HAP-1 (cell line): ENCODE measurements at regions not wholly inside any gene's neighbourhood (a gene's known extent, or its start where the extent isn't known, plus 50 kb on each side); places are given as distances from the start of the nearest gene placed in this dataset.

Experiments used
- DNase-seq, 2 experiments: peaks; one replicate each; pipeline ENCODE4 v3.0.0-alpha.2; 2016 to 2020; ENCODE audit warnings: low spot score in 2 of 2
- H3K27me3 ChIP-seq: fragments of 250-450 bp; sonication (Bioruptor Pico); 2 replicates; pipeline ENCODE4 v1.5.1; 2020; ENCODE audit warnings: low read depth, mild to moderate bottlenecking, moderate library complexity
- H3K36me3 ChIP-seq: fragments of 250-450 bp; sonication (Bioruptor Pico); replicated peaks from 2 replicates; pipeline ENCODE4 v1.5.1; 2020; ENCODE audit warnings: mild to moderate bottlenecking
- H3K4me1 ChIP-seq: fragments of 250-450 bp; sonication (Bioruptor Pico); 2 replicates; pipeline ENCODE4 v1.5.1; 2020; ENCODE audit warnings: mild to moderate bottlenecking
- H3K4me3 ChIP-seq: fragments of 250-450 bp; sonication (Bioruptor Pico); 2 replicates; pipeline ENCODE4 v1.5.1; 2020; ENCODE audit warnings: mild to moderate bottlenecking, moderate library complexity
- H3K9me3 ChIP-seq: fragments of 250-450 bp; sonication (Bioruptor Pico); 2 replicates; pipeline ENCODE4 v1.5.1; 2020; ENCODE audit warnings: mild to moderate bottlenecking, moderate library complexity
- in situ Hi-C: fragments of 300-500 bp; cut with MboI; formaldehyde crosslinking; loops from 3 replicates; pipeline ENCODE4 v1.14.3; 2020; ENCODE audit warnings: low sequenced_read_pairs, inconsistent platforms, mixed read lengths

DNA sequence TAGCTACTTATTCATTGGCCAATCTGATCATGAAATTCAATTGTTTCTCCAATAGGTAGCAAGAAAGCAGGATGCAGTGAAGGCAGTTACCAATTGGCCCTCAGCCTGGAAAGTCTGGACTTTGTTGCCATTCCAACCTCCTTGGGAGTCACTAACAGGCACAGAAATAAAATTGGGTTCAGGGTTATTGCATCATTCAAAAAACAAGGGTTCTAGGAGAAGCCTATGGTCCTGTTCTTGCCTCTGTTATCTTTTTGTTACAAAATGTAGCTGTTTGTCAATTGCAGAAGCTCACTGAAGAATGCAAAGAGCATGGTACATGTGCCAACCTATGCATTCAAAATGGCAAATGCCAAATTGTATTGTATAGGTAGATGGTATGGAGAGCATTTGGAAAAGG lies 51.0 kb upstream of the CCNG1 start:
- no peak overlapping the region for H3K4me3 ChIP-seq
- no peaks in the 10 kb centered on the region for H3K27me3 ChIP-seq
- H3K4me1 ChIP-seq = no peaks in the 10 kb centered on the region; the same call in 1 of the 2 replicates
- in situ Hi-C loops = no loop called here
- no peak for DNase-seq
- H3K36me3 ChIP-seq = no peaks in the 10 kb centered on the region
- H3K9me3 ChIP-seq = no peaks in the 10 kb centered on the region

DNA sequence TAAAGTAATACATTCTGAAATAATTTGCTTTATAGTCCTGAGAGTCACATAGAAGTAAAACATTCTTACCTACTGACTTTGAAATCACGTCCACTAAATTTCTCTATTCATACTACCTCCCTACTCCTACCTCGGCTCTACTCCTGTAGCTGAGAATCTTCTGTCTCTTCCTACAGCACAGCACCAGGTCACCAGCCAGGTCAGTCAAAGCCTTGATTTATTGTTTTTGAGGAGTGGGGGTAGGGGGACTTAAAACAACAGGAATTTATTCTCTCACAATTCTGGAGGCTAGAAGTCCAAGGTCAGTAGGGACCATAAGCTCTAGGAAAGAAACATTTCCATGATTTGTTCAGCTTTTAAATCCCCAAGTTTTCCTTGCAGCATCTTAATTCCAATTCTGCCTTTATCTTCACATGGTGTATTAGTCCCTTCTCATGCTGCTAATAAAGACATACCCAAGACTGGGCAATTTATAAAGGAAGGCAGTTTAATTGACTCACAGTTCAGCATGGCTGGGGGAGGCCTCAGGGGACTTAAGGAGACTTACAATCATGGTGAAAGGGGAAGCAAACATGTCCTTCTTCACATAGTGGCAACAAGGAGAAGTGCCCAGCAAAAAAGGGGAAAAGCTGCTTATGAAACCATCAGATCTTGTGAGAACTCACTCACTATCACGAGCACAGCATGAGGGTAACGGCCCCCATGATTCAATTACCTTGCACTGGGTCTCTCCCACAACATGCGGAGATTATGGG lies 49.6 kb upstream of the CCNG1 start:
- in situ Hi-C loops = no loop called here
- Histone ChIP-seq H3K4me1 (no peaks in the 10 kb centered on the region; the same call in 1 of the 2 replicates), H3K9me3 (no peaks in the 10 kb centered on the region), H3K27me3 (no peaks in the 10 kb centered on the region), H3K36me3 (no peaks in the 10 kb centered on the region), H3K4me3 (no peak overlapping the region)
- no peak for DNase-seq
